GM21515 (cell line): ENCODE measurements at regions not wholly inside any gene's neighbourhood (a gene's known extent, or its start where the extent isn't known, plus 50 kb on each side); places are given as distances from the start of the nearest gene placed in this dataset.

Experiments
- ATAC-seq: cut with Tn5 transposase; IDR thresholded peaks from one replicate; pipeline ENCODE4 v1.9.1; 2021; ENCODE audit not compliant: unreplicated experiment

GRCh38 chr6:165987483-165988301 is 180.0 kb downstream of the TBXT start:
- no peak for ATAC-seq

GRCh38 chr6:165986914-165987482 is 180.7 kb downstream of the TBXT start:
- ATAC-seq = no peak

- ATAC-seq = no peak
Observed at GRCh38 chr6:165986311-165986913, 181.2 kb downstream of the TBXT start.

- ATAC-seq = no peak
Observed at GRCh38 chr6:165985806-165986299, 181.8 kb downstream of the TBXT start.

GRCh38 chr6:165985281-165985805 is 182.3 kb downstream of the TBXT start:
- ATAC-seq = no peak

- no peak for ATAC-seq
Observed at GRCh38 chr6:165984729-165985275, 182.8 kb downstream of the TBXT start.

- ATAC-seq = no peak
Observed at GRCh38 chr6:165983112-165984072, 184.3 kb downstream of the TBXT start.

GRCh38 chr6:165978476-165978875 is 189.2 kb downstream of the TBXT start:
- no peak for ATAC-seq

GRCh38 chr6:165976684-165977083 is 191.0 kb downstream of the TBXT start:
- ATAC-seq = no peak

GRCh38 chr6:165974817-165975216 is 192.8 kb downstream of the TBXT start:
- ATAC-seq = no peak

- ATAC-seq = no peak
Observed at GRCh38 chr6:165973473-165973872, 194.2 kb downstream of the TBXT start.

- no peak for ATAC-seq
Observed at GRCh38 chr6:165972139-165972802, 195.4 kb downstream of the TBXT start.

GRCh38 chr6:165971202-165971601 is 196.4 kb downstream of the TBXT start:
- no peak for ATAC-seq

- no peak for ATAC-seq
Observed at GRCh38 chr6:165970001-165970400, 197.7 kb downstream of the TBXT start.

- ATAC-seq = no peak
Observed at GRCh38 chr6:165969184-165969583, 198.5 kb downstream of the TBXT start.

GRCh38 chr6:165968408-165968807 is 199.2 kb downstream of the TBXT start:
- ATAC-seq = no peak

- ATAC-seq = no peak
Observed at GRCh38 chr6:165967810-165968407, 199.7 kb downstream of the TBXT start.

- no peak for ATAC-seq
Observed at GRCh38 chr6:165963750-165964149, 203.9 kb downstream of the TBXT start.

- no peak for ATAC-seq
Observed at GRCh38 chr6:165962366-165962765, 205.3 kb downstream of the TBXT start.
